ENCODE measurements at regions not wholly inside any gene's neighbourhood (a gene's known extent, or its start where the extent isn't known, plus 50 kb on each side); places are given as distances from the start of the nearest gene placed in this dataset.

DNA sequence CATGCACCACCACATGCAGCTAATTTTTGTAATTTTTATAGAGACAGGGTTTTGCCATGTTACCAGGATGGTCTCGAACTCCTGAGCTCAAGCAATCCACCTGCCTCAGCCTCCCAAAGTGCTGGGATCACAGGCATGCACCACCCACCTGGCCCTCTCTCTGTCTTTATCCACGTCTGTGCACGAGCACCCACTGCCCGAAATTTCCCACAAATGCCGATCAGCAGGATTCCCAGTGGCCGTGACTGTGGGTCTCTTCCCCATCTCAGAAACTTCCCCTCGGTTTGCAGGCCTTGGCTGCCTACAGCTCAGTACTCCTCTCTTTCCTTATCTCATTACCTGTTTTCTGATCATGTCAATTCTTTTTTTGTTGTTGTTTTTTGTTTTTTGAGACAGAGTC lies 217.3 kb downstream of the TTC32 start:
- no peak overlapping the region for H3K4me3 ChIP-seq (ENCODE audit: control insufficient read depth, low read depth, low read length)
- TF ChIP-seq, protein P1, sequence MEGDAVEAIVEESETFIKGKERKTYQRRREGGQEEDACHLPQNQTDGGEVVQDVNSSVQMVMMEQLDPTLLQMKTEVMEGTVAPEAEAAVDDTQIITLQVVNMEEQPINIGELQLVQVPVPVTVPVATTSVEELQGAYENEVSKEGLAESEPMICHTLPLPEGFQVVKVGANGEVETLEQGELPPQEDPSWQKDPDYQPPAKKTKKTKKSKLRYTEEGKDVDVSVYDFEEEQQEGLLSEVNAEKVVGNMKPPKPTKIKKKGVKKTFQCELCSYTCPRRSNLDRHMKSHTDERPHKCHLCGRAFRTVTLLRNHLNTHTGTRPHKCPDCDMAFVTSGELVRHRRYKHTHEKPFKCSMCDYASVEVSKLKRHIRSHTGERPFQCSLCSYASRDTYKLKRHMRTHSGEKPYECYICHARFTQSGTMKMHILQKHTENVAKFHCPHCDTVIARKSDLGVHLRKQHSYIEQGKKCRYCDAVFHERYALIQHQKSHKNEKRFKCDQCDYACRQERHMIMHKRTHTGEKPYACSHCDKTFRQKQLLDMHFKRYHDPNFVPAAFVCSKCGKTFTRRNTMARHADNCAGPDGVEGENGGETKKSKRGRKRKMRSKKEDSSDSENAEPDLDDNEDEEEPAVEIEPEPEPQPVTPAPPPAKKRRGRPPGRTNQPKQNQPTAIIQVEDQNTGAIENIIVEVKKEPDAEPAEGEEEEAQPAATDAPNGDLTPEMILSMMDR (conservative IDR thresholded peaks at IDR 0.05; ENCODE audit: control insufficient read depth, insufficient read depth, low read depth, low read length) = no peak
- no peak for DNase-seq (ENCODE audit: low read depth)

DNA sequence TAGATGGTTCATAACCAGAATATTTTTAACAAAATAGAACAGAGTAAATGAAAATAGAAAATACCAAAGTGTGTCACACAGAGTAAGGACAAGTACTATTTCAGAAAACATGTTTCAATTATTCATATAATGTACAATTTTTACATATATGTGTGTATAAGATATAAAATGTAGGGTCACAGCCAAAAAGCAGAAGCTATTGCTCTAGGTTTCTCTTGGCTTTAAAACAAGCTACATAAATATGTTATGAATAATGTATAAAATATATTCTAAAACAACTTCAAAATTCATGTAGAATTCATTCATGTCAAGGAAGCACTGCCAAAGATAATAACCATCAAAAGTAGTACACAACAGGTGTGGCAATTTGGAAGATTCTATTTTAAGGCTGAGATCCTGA lies 218.2 kb downstream of the TTC32 start:
- DNase-seq (ENCODE audit: low read depth) = no peak
- no peak overlapping the region for H3K4me3 ChIP-seq (ENCODE audit: control insufficient read depth, low read depth, low read length)
- TF ChIP-seq, protein P1 (conservative IDR thresholded peaks at IDR 0.05; ENCODE audit: control insufficient read depth, insufficient read depth, low read depth, low read length) = no peak

DNA sequence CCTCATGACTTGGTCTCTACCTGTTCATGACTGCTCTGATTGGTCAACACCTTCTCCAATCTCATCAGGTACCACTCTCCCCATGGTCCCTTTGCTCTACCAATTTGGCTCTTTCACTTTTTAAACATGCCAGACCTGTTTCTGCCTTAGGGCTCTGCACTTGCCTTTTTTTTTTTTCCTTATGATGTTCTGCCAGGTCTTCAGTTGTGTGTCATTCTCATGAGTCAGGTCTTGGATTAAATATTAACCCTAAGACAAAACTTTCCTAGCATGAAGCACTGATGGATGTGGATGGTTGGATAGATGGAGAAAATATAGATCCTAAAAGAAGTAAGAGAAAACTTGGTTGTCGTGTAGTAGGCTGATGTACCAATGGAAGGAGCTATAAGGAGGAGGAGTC lies 219.3 kb downstream of the TTC32 start:
- peak; percentile 63 for DNase-seq (ENCODE audit: low read depth)
- TF ChIP-seq, protein P1 (conservative IDR thresholded peaks at IDR 0.05; ENCODE audit: control insufficient read depth, insufficient read depth, low read depth, low read length) = no peak
- no peak overlapping the region for H3K4me3 ChIP-seq (ENCODE audit: control insufficient read depth, low read depth, low read length)

DNA sequence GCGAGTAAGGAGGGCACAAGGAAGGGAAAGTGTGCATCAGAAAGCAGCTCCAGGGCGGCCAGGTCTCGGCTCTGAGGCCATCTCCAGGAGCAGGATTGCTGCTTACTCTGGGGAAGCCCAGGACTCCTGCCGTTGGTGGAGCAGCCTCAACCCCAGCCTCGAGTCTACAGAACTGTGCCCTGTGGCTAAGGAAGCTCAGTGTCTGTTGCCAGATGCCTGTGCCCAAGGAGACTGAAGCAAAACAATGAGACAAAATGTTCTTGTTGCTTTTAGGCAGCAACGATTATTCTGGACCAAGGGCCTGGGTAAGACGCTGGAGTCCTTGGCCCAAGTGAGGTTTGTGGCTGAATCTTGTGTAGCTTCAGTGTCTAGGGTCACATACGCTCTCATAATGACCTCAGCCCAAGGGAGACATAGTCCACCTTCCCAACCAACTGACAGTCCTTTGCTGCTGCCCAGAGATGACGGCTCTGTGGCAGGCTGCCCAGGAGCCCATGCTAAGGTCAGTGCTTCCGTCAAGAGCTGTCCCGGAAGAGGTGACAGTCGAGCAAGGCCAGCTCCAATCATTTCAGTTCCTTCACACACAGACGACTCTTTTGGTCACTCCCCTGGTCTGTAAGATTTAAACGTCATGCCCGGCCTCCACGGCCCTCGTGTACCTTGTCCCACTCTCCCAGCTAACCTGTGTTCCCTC lies 223.8 kb downstream of the TTC32 start:
- TF ChIP-seq, protein P1 (conservative IDR thresholded peaks at IDR 0.05; ENCODE audit: control insufficient read depth, insufficient read depth, low read depth, low read length) = no peak
- DNase-seq (ENCODE audit: low read depth) = no peak
- no peak overlapping the region for H3K4me3 ChIP-seq (ENCODE audit: control insufficient read depth, low read depth, low read length)

DNA sequence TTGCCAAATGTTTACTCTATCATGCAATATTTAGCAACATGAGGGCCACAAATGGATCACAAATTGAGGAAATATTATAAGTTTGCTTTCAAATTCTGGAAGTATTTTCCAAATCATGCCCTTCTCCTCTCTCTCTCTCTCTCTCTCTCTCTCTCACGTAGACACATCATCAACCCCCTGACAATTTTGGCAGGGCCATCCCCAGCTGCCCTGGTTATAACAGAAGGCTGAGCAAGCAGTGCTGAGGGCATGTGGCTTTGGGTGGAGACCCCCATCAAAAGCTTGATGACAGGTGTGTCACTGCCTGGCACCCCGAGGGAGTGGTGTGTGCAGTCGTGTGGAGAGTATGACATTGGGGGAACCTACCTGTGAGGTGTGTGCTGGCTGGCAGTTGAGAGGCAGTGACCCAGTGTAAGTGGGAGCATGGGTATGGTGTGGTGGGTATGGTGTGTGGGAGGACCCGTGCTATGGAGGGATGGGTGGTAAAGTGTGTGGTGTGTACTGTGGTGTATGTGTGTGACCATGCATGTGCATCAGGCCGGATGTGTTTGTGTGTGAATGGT lies 224.5 kb downstream of the TTC32 start:
- H3K4me3 ChIP-seq (ENCODE audit: control insufficient read depth, low read depth, low read length) = no peak overlapping the region
- DNase-seq (ENCODE audit: low read depth) = no peak
- TF ChIP-seq, protein P1 (conservative IDR thresholded peaks at IDR 0.05; ENCODE audit: control insufficient read depth, insufficient read depth, low read depth, low read length) = no peak

DNA sequence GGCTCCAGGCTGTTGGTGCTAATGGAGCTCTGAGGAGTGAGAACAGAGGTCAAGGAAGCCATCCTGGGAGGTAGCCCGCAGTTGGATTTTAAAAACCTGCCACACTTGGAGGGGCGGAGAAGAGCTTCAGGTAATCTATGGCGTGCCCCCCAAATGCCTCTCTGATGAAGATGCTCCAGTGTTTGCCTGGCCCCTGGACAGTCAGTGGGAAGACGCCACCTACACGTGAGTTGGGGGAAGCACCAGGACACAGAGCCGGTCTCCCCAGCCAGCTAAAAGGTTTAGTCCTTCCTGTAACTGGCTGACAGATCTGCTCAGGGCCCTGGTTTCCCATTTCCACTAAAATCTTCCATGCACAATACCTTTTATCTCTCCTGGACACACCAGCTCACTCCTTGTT lies 225.0 kb downstream of the TTC32 start:
- TF ChIP-seq, protein P1 (conservative IDR thresholded peaks at IDR 0.05; ENCODE audit: control insufficient read depth, insufficient read depth, low read depth, low read length) = no peak
- H3K4me3 ChIP-seq (ENCODE audit: control insufficient read depth, low read depth, low read length) = no peak overlapping the region
- no peak for DNase-seq (ENCODE audit: low read depth)
